H9 (cell line): ENCODE measurements at regions not wholly inside any gene's neighbourhood (a gene's known extent, or its start where the extent isn't known, plus 50 kb on each side); places are given as distances from the start of the nearest gene placed in this dataset.

Experiments used
- DNase-seq: peaks from one replicate; pipeline ENCODE4 v3.0.0-alpha.2; 2017
- H2AFZ ChIP-seq: one replicate; pipeline ENCODE4 v1.6.1; 2013; ENCODE audit warnings: mild to moderate bottlenecking, low read length, control low read depth, moderate library complexity
- H2AK5ac ChIP-seq: 2 replicates; pipeline ENCODE4 v1.6.1; 2013; ENCODE audit warnings: low read length, control low read depth, mixed read lengths; ENCODE audit not compliant: insufficient read length
- H2BK120ac ChIP-seq: one replicate; pipeline ENCODE4 v1.6.1; 2013; ENCODE audit warnings: low read depth, mild to moderate bottlenecking, low read length, control low read depth, inconsistent platforms; ENCODE audit not compliant: poor library complexity, severe bottlenecking
- H2BK12ac ChIP-seq: 2 replicates; pipeline ENCODE4 v1.6.1; 2013; ENCODE audit warnings: low read length, control low read depth, mixed read lengths, low read depth; ENCODE audit not compliant: insufficient read length
- H2BK15ac ChIP-seq: 2 replicates; pipeline ENCODE4 v1.6.1; 2013; ENCODE audit warnings: low read depth, low read length, control low read depth
- H2BK20ac ChIP-seq: one replicate; pipeline ENCODE4 v1.6.1; 2013; ENCODE audit warnings: low read depth, mild to moderate bottlenecking, low read length, control low read depth, inconsistent platforms; ENCODE audit not compliant: poor library complexity, severe bottlenecking
- H2BK5ac ChIP-seq: 2 replicates; pipeline ENCODE4 v1.6.1; 2013; ENCODE audit warnings: low read length, control low read depth, mixed read lengths; ENCODE audit not compliant: insufficient read length
- H3K14ac ChIP-seq: 2 replicates; pipeline ENCODE4 v1.6.1; 2013; ENCODE audit warnings: low read length, control low read depth; ENCODE audit not compliant: insufficient read depth
- H3K18ac ChIP-seq: 2 replicates; pipeline ENCODE4 v1.6.1; 2013; ENCODE audit warnings: low read depth, mild to moderate bottlenecking, mixed read lengths, low read length, control low read depth; ENCODE audit not compliant: insufficient read length
- H3K23ac ChIP-seq: 2 replicates; pipeline ENCODE4 v1.6.1; 2013; ENCODE audit warnings: low read length, control low read depth, mixed read lengths, low read depth; ENCODE audit not compliant: insufficient read length
- H3K23me2 ChIP-seq: 2 replicates; pipeline ENCODE4 v1.6.1; 2013; ENCODE audit warnings: low read depth, mild to moderate bottlenecking, mixed read lengths, low read length, control low read depth; ENCODE audit not compliant: insufficient read length, poor library complexity, severe bottlenecking
- H3K27ac ChIP-seq: 2 replicates; pipeline ENCODE4 v1.5.1; 2013; ENCODE audit warnings: low read length, control low read depth, mixed read lengths, low read depth; ENCODE audit not compliant: insufficient read length
- H3K27me3 ChIP-seq: 2 replicates; pipeline ENCODE4 v1.6.1; 2013; ENCODE audit warnings: low read length, control low read depth, inconsistent platforms; ENCODE audit not compliant: insufficient read depth
- H3K4ac ChIP-seq: 2 replicates; pipeline ENCODE4 v1.6.1; 2013; ENCODE audit warnings: low read depth, mild to moderate bottlenecking, control low read depth, inconsistent platforms, low read length, moderate library complexity
- H3K4me1 ChIP-seq: 2 replicates; pipeline ENCODE4 v1.6.1; 2013; ENCODE audit warnings: low read length, control low read depth, inconsistent platforms; ENCODE audit not compliant: insufficient read depth
- H3K4me2 ChIP-seq: 2 replicates; pipeline ENCODE4 v1.6.1; 2013; ENCODE audit warnings: low read length, control low read depth, mixed read lengths; ENCODE audit not compliant: insufficient read length, insufficient read depth
- H3K56ac ChIP-seq: 2 replicates; pipeline ENCODE4 v1.6.1; 2013; ENCODE audit warnings: low read depth, mild to moderate bottlenecking, mixed read lengths, low read length, control low read depth; ENCODE audit not compliant: insufficient read length
- H3K79me1 ChIP-seq: 2 replicates; pipeline ENCODE4 v1.6.1; 2013; ENCODE audit warnings: low read depth, mild to moderate bottlenecking, moderate library complexity, low read length, control low read depth, inconsistent platforms; ENCODE audit not compliant: insufficient read depth, poor library complexity, severe bottlenecking
- H3K79me2 ChIP-seq: 2 replicates; pipeline ENCODE4 v1.6.1; 2013; ENCODE audit warnings: low read length, control low read depth, inconsistent platforms; ENCODE audit not compliant: insufficient read depth
- H3K9ac ChIP-seq: 2 replicates; pipeline ENCODE4 v1.6.1; 2013; ENCODE audit warnings: low read length, control low read depth, mixed read lengths; ENCODE audit not compliant: insufficient read length; ENCODE audit errors: extremely low read depth
- H3K9me3 ChIP-seq: one replicate; pipeline ENCODE4 v1.6.1; 2013; ENCODE audit warnings: low read depth, low read length, inconsistent platforms; ENCODE audit not compliant: control insufficient read depth
- H3T11ph ChIP-seq: one replicate; pipeline ENCODE4 v1.6.1; 2013; ENCODE audit warnings: mild to moderate bottlenecking, low read length, control low read depth, inconsistent platforms
- H4K20me1 ChIP-seq: one replicate; pipeline ENCODE4 v1.6.1; 2013; ENCODE audit not compliant: control insufficient read depth, insufficient read length, insufficient read depth
- H4K5ac ChIP-seq: 2 replicates; pipeline ENCODE4 v1.6.1; 2013; ENCODE audit warnings: low read depth, mild to moderate bottlenecking, mixed read lengths, low read length, control low read depth; ENCODE audit not compliant: insufficient read length
- H4K8ac ChIP-seq: replicated peaks from 2 replicates; pipeline ENCODE4 v1.6.1; 2013; ENCODE audit warnings: low read length, control low read depth, mixed read lengths, low read depth; ENCODE audit not compliant: insufficient read length
- H4K91ac ChIP-seq: 2 replicates; pipeline ENCODE4 v1.6.1; 2013; ENCODE audit warnings: low read depth, mild to moderate bottlenecking, moderate library complexity, mixed read lengths, low read length, control low read depth; ENCODE audit not compliant: insufficient read length
- H3K27ac Mint-ChIP-seq, 3 experiments: 2 replicates in 2 of 3; 3 replicates in 1 of 3; pipeline ENCODE4 v1.8.0; 2020 to 2021; ENCODE audit warnings: mixed read lengths in 3 of 3, mild to moderate bottlenecking in 1 of 3, moderate library complexity in 1 of 3
- H3K27me3 Mint-ChIP-seq: 2 replicates; pipeline ENCODE4 v1.8.0; 2021; ENCODE audit warnings: low read depth, mild to moderate bottlenecking, moderate library complexity, mixed read lengths
- H3K36me3 Mint-ChIP-seq, 3 experiments: 2 replicates in 2 of 3; 3 replicates in 1 of 3; pipeline ENCODE4 v1.8.0; 2020 to 2021; ENCODE audit warnings: low read depth in 3 of 3, mixed read lengths in 3 of 3; ENCODE audit not compliant: insufficient read depth in 1 of 3
- H3K4me1 Mint-ChIP-seq, 2 experiments: 2 replicates each; pipeline ENCODE4 v1.8.0; 2020; ENCODE audit warnings: mixed read lengths in 2 of 2
- H3K4me3 Mint-ChIP-seq, 2 experiments: 2 replicates in 1 of 2; 3 replicates in 1 of 2; pipeline ENCODE4 v1.8.0; 2020 to 2021; ENCODE audit warnings: mild to moderate bottlenecking in 2 of 2, mixed read lengths in 2 of 2, moderate library complexity in 1 of 2
- H3K9me3 Mint-ChIP-seq, 2 experiments: 2 replicates in 1 of 2; 3 replicates in 1 of 2; pipeline ENCODE4 v1.8.0; 2020; ENCODE audit warnings: mild to moderate bottlenecking in 2 of 2, mixed read lengths in 2 of 2, moderate library complexity in 1 of 2
- CTCF ChIP-seq: fragments of 200-600 bp; sonication (generic); conservative IDR thresholded peaks from 3 replicates; pipeline ENCODE4 v1.8.0; 2021; ENCODE audit warnings: antibody characterized with exemption, mild to moderate bottlenecking
- WGBS: extraction: QIAGEN DNeasy Blood & Tissue Kit; methylation state at CpG from one replicate; pipeline ENCODE4 v1.1.7; 2013; ENCODE audit warnings: missing lambda C conversion rate, low lambda C conversion rate, mixed read lengths; ENCODE audit not compliant: insufficient read length; ENCODE audit errors: extremely low coverage; 5-methylcytosine and 5-hydroxymethylcytosine counted together

- H3T11ph ChIP-seq: no peak overlapping the region
- no peak overlapping the region for H3K14ac ChIP-seq
- H3K4me2 ChIP-seq: no peak overlapping the region
- H3K9ac ChIP-seq: no peak overlapping the region
- no peak overlapping the region for H4K5ac ChIP-seq
- peak overlapping the region in 1 of 3 experiments; percentile 46; a peak in 1 of 7 replicates for H3K27ac Mint-ChIP-seq
- no peaks in the 10 kb centered on the region for H4K20me1 ChIP-seq
- peaks cover 7% of the 10 kb centered on the region for H3K9me3 ChIP-seq
- no peak overlapping the region for H4K91ac ChIP-seq
- no peak overlapping the region for H3K27ac ChIP-seq
- no peak overlapping the region for H3K18ac ChIP-seq
- no peak for DNase-seq
- peaks cover 12 to 14% of the 10 kb centered on the region in 2 experiments for H3K4me1 Mint-ChIP-seq
- no peak for TF ChIP-seq CTCF
- H2BK20ac ChIP-seq: no peak overlapping the region
- no peaks in the 10 kb centered on the region for H3K4me1 ChIP-seq
- H2BK120ac ChIP-seq: no peak overlapping the region
- H3K23me2 ChIP-seq: no peaks in the 10 kb centered on the region
- no peak overlapping the region for H2AK5ac ChIP-seq
- H2BK15ac ChIP-seq: no peak overlapping the region
- H3K27me3 Mint-ChIP-seq: peaks cover 4% of the 10 kb centered on the region
- no peak overlapping the region for H4K8ac ChIP-seq
- no peak overlapping the region for H3K4ac ChIP-seq
- WGBS: no CpG with 5 or more reads among the region's 8 CpGs
- no peak overlapping the region for H3K23ac ChIP-seq
- no peaks in the 10 kb centered on the region for H3K79me1 ChIP-seq
- no peak overlapping the region for H2BK12ac ChIP-seq
- no peak overlapping the region for H3K56ac ChIP-seq
- no peaks in the 10 kb centered on the region for H3K79me2 ChIP-seq
- H3K27me3 ChIP-seq: no peaks in the 10 kb centered on the region
- no peak overlapping the region for H3K4me3 Mint-ChIP-seq
- no peak overlapping the region for H2AFZ ChIP-seq
- H3K36me3 Mint-ChIP-seq: peaks cover 11 to 23% (median 14%) of the 10 kb centered on the region in 3 experiments
- H2BK5ac ChIP-seq: no peak overlapping the region
- peaks cover 21 to 22% of the 10 kb centered on the region in 2 experiments for H3K9me3 Mint-ChIP-seq
Measured at GRCh38 chr5:2883771-2884170, 132.3 kb upstream of the IRX2 start.
